ENCODE measurements at regions not wholly inside any gene's neighbourhood (a gene's known extent, or its start where the extent isn't known, plus 50 kb on each side); places are given as distances from the start of the nearest gene placed in this dataset.

DNA sequence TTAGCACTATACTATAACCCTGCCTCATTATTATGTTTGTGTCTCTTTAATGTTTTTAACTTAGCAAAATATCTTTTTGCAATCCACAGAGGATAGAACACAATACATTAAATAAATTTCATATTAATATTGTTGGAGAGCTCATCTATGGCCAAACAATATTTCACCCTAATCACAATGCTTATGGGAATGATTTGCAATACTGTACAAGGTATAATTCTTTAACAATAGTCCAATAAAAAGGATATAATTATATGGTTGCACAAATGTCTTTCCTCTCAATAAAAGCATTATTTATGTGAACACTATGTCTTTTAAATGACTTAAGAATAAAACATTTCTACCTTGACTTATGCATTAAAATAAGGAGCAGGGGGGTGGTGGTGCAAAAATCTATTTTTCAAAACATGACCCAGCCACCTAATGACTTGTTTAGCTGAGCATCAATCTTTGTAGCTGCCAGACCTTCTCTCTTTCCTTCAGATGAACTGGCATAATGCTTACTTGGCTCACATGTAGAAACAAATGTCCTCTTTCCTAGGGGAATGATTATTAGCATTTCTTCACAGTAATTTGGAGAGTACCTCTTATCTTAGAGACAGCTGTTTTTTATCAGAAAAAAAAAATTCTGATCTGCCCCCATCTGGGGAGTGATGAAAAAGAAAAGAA lies 1933.6 kb upstream of the LRRTM1 start:
- H3K36me3 ChIP-seq (ENCODE audit: insufficient read depth, low read length, poor library complexity, severe bottlenecking) = no peaks in the 10 kb centered on the region
- ChIA-PET POLR2A (ENCODE audit: low non-redundant PET) (no interaction called here), CTCF (no interaction called here)
- no TSS peak for BruUV-seq (replicated peaks)
- no peak for DNase-seq (ENCODE audit: low spot score)
- TF ChIP-seq, protein P1, sequence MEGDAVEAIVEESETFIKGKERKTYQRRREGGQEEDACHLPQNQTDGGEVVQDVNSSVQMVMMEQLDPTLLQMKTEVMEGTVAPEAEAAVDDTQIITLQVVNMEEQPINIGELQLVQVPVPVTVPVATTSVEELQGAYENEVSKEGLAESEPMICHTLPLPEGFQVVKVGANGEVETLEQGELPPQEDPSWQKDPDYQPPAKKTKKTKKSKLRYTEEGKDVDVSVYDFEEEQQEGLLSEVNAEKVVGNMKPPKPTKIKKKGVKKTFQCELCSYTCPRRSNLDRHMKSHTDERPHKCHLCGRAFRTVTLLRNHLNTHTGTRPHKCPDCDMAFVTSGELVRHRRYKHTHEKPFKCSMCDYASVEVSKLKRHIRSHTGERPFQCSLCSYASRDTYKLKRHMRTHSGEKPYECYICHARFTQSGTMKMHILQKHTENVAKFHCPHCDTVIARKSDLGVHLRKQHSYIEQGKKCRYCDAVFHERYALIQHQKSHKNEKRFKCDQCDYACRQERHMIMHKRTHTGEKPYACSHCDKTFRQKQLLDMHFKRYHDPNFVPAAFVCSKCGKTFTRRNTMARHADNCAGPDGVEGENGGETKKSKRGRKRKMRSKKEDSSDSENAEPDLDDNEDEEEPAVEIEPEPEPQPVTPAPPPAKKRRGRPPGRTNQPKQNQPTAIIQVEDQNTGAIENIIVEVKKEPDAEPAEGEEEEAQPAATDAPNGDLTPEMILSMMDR (conservative IDR thresholded peaks at IDR 0.05; ENCODE audit: low read depth, low read length) = no peak
- no peak for TF ChIP-seq EZH2 (IDR thresholded peaks at IDR 0.05; ENCODE audit: borderline replicate concordance, low read depth, low read length, poor library complexity, severe bottlenecking)
- intact Hi-C loops (cut with micrococcal nuclease; ENCODE audit: unreplicated experiment) = no loop called here
- no peak overlapping the region for H3K27ac ChIP-seq (ENCODE audit: low read depth, low read length, poor library complexity, severe bottlenecking)
- no peaks in the 10 kb centered on the region for H3K27me3 ChIP-seq (replicated peaks; ENCODE audit: insufficient read depth, low read depth, low read length, poor library complexity)
- H3K4me3 ChIP-seq (ENCODE audit: low read depth, low read length, poor library complexity, severe bottlenecking) = no peak overlapping the region
- peaks cover 18% of the 10 kb centered on the region for H3K9me3 ChIP-seq (ENCODE audit: low read depth, low read length, poor library complexity, severe bottlenecking)
- H3K4me1 ChIP-seq (ENCODE audit: insufficient read depth, low read length, poor library complexity, severe bottlenecking) = no peaks in the 10 kb centered on the region

DNA sequence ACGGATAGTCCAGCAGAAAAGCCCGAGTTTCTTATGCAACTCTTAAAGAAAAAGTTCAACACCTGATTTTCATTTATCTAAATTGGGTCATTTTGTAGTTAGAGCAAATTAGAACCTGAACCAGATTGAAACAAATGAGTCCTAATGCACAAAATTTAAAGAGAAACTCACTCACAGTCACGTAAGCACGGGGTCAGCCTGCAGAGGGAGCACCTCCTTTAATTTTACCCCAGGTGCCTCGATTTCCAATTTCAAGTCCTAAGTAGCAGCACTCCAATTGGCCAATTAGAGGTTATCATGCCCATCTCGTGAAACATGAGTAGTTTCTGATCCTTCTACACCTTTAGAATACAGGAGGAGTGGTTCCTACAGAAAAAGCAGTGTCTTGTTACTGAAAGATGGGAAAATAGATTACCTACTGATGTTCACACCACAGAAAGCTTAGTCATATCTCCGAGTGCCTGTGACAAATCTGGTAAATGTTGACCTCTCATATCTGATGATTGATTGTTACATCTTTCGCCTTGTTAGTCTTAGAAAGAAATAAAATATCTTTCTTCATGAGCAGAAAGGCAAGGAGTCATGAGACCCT lies 1929.8 kb upstream of the LRRTM1 start:
- POLR2A ChIA-PET (ENCODE audit: low non-redundant PET) = no interaction called here
- Histone ChIP-seq H3K27me3 (replicated peaks; ENCODE audit: insufficient read depth, low read depth, low read length, poor library complexity) (no peaks in the 10 kb centered on the region), H3K9me3 (ENCODE audit: low read depth, low read length, poor library complexity, severe bottlenecking) (peaks cover 18% of the 10 kb centered on the region), H3K4me1 (ENCODE audit: insufficient read depth, low read length, poor library complexity, severe bottlenecking) (no peaks in the 10 kb centered on the region), H3K4me3 (ENCODE audit: low read depth, low read length, poor library complexity, severe bottlenecking) (no peak overlapping the region), H3K27ac (ENCODE audit: low read depth, low read length, poor library complexity, severe bottlenecking) (no peak overlapping the region), H3K36me3 (ENCODE audit: insufficient read depth, low read length, poor library complexity, severe bottlenecking) (no peaks in the 10 kb centered on the region)
- CTCF ChIA-PET = no interaction called here
- no peak for TF ChIP-seq EZH2 (IDR thresholded peaks at IDR 0.05; ENCODE audit: borderline replicate concordance, low read depth, low read length, poor library complexity, severe bottlenecking)
- TF ChIP-seq, protein P1 (conservative IDR thresholded peaks at IDR 0.05; ENCODE audit: low read depth, low read length) = no peak
- no TSS peak for BruUV-seq (replicated peaks)
- DNase-seq (ENCODE audit: low spot score) = no peak
- intact Hi-C loops (cut with micrococcal nuclease; ENCODE audit: unreplicated experiment) = no loop called here

DNA sequence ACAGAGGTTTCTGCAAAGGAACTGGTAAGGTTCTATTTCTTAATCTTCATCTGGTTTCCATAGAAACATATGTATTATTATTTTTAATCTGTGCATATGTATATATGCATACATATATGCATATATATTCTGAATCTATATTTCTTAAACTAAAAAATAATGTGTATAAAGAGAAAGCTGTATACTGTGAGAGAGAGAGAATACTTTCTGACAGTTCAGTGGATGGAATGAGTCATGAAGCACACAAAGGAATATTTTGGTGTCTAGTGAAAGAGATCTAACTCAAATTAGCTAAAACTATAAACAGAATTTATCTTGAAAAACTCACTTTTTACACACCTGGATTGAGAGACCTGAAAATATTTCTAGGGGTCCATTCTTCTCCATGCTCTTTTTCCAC lies 1929.3 kb upstream of the LRRTM1 start:
- Histone ChIP-seq H3K36me3 (ENCODE audit: insufficient read depth, low read length, poor library complexity, severe bottlenecking) (no peaks in the 10 kb centered on the region), H3K27ac (ENCODE audit: low read depth, low read length, poor library complexity, severe bottlenecking) (no peak overlapping the region), H3K9me3 (ENCODE audit: low read depth, low read length, poor library complexity, severe bottlenecking) (peaks cover 23% of the 10 kb centered on the region), H3K27me3 (replicated peaks; ENCODE audit: insufficient read depth, low read depth, low read length, poor library complexity) (no peaks in the 10 kb centered on the region), H3K4me1 (ENCODE audit: insufficient read depth, low read length, poor library complexity, severe bottlenecking) (no peaks in the 10 kb centered on the region), H3K4me3 (ENCODE audit: low read depth, low read length, poor library complexity, severe bottlenecking) (no peak overlapping the region)
- TF ChIP-seq, protein P1 (conservative IDR thresholded peaks at IDR 0.05; ENCODE audit: low read depth, low read length) = no peak
- no peak for TF ChIP-seq EZH2 (IDR thresholded peaks at IDR 0.05; ENCODE audit: borderline replicate concordance, low read depth, low read length, poor library complexity, severe bottlenecking)
- ChIA-PET CTCF (no interaction called here), POLR2A (ENCODE audit: low non-redundant PET) (no interaction called here)
- no peak for DNase-seq (ENCODE audit: low spot score)
- no TSS peak for BruUV-seq (replicated peaks)
- intact Hi-C loops (cut with micrococcal nuclease; ENCODE audit: unreplicated experiment) = no loop called here

All from A673 (cell line).